ENCODE measurements at regions not wholly inside any gene's neighbourhood (a gene's known extent, or its start where the extent isn't known, plus 50 kb on each side); places are given as distances from the start of the nearest gene placed in this dataset.
"Not testable (repeated sequence)": the region's sequence is repeated elsewhere in the genome, so short reads cannot be mapped to it uniquely, and the experiment has no call there.

GRCh38 chr9:63821293-63821692 is 1463.7 kb downstream of the FOXD4L5 start:
- not testable (repeated sequence) for TF ChIP-seq CTCF (IDR thresholded peaks at IDR 0.05; ENCODE audit: insufficient read depth, low read length, poor library complexity, severe bottlenecking); EZH2phosphoT487 (conservative IDR thresholded peaks at IDR 0.05; ENCODE audit: low read length)

Data from SU-DHL-6 (cell line).